Body of pancreas (tissue), 4 donors: ENCODE measurements at regions not wholly inside any gene's neighbourhood (a gene's known extent, or its start where the extent isn't known, plus 50 kb on each side); places are given as distances from the start of the nearest gene placed in this dataset.

ENCODE experiments used
- POLR2A ChIP-seq, 3 donors: fragments of 450-650 bp; IDR thresholded peaks; one replicate each; pipeline ENCODE4 v1.6.1; 2016; ENCODE audit warnings: antibody characterized with exemption in 3 of 3, mild to moderate bottlenecking in 2 of 3
- TF ChIP-seq, protein P1 (sequence below), 7 experiments: fragments of 450-650 bp in 4 of 7; fragments of 200-600 bp in 3 of 7; sonication (generic) in 3 of 7; IDR thresholded peaks; one replicate each; pipeline ENCODE4 v1.5.1; 2016 to 2019; ENCODE audit warnings: antibody characterized with exemption in 7 of 7

DNA sequence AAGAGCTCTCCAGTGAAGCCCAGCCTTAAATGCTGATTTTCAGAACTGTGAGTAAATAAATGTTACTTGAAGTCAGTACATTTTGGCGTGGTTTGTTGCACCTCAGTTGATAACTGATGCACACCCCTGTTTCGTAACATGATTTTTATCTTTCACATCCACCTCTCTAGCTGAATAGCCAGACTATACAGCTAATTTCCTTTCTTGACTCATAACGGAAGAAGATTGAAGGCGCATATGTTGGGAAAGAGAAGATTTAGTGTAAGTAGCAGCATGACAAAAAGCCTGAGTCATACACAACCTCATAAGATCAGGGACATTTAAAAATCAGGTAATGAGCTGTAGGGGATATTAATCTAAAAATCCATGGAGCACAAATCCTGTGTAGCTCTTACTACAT is 716.2 kb upstream of the ZP4 start:
- TF ChIP-seq, protein P1, sequence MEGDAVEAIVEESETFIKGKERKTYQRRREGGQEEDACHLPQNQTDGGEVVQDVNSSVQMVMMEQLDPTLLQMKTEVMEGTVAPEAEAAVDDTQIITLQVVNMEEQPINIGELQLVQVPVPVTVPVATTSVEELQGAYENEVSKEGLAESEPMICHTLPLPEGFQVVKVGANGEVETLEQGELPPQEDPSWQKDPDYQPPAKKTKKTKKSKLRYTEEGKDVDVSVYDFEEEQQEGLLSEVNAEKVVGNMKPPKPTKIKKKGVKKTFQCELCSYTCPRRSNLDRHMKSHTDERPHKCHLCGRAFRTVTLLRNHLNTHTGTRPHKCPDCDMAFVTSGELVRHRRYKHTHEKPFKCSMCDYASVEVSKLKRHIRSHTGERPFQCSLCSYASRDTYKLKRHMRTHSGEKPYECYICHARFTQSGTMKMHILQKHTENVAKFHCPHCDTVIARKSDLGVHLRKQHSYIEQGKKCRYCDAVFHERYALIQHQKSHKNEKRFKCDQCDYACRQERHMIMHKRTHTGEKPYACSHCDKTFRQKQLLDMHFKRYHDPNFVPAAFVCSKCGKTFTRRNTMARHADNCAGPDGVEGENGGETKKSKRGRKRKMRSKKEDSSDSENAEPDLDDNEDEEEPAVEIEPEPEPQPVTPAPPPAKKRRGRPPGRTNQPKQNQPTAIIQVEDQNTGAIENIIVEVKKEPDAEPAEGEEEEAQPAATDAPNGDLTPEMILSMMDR (IDR thresholded peaks at IDR 0.05) = no peak
- no peak for TF ChIP-seq POLR2A (IDR thresholded peaks at IDR 0.05)
